ENCODE measurements at regions not wholly inside any gene's neighbourhood (a gene's known extent, or its start where the extent isn't known, plus 50 kb on each side); places are given as distances from the start of the nearest gene placed in this dataset.

DNA sequence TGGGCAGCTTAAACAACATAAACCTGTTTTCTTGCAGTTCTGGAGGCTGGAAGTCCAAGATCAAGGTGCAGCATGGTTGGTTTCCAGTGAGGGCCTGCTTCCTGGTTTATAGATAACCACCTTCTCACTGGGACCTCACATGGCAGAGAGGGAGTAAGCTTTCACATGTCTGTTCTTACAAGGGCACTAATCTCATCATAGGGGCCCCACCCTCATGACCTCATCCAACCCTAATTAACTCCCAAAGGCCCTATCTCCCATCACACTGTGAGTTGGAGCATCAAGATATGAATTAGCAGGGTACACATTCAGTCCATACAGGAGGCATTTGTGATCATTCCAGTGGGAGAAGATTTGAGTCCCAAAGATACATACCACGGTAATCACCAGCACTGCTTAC, 50.5 kb upstream of the GRIN2A start:
- Histone ChIP-seq H3K4me1 (peaks cover 12 to 24% (median 20%) of the 10 kb centered on the region in 10 experiments; a peak in 19 of 20 replicates), H3K9me3 (replicated peaks in 1 of 11) (peaks cover 19 to 25% (median 21%) of the 10 kb centered on the region in 11 experiments; a peak in 21 of 22 replicates), H3K27ac (no peak overlapping the region), H4K20me1 (no peaks in the 10 kb centered on the region), H3K27me3 (no peaks in the 10 kb centered on the region), H3K4me3 (no peak overlapping the region), H3K36me3 (no peaks in the 10 kb centered on the region), H3K4me2 (no peak overlapping the region), H3K9ac (no peak overlapping the region)
- no peak for TF ChIP-seq Cebpa-rat (IDR thresholded peaks at IDR 0.05)

GRCh38 chr16:10239640-10240039, 57.4 kb upstream of the GRIN2A start:
- Histone ChIP-seq H3K27ac (no peak overlapping the region), H4K20me1 (no peaks in the 10 kb centered on the region), H3K4me2 (no peak overlapping the region), H3K9me3 (replicated peaks in 1 of 11) (no peaks in the 10 kb centered on the region), H3K4me3 (no peak overlapping the region), H3K9ac (no peak overlapping the region), H3K27me3 (no peaks in the 10 kb centered on the region), H3K36me3 (no peaks in the 10 kb centered on the region), H3K4me1 (peaks cover 15 to 27% (median 18%) of the 10 kb centered on the region in 10 experiments)
- no peak for TF ChIP-seq Cebpa-rat (IDR thresholded peaks at IDR 0.05)

DNA sequence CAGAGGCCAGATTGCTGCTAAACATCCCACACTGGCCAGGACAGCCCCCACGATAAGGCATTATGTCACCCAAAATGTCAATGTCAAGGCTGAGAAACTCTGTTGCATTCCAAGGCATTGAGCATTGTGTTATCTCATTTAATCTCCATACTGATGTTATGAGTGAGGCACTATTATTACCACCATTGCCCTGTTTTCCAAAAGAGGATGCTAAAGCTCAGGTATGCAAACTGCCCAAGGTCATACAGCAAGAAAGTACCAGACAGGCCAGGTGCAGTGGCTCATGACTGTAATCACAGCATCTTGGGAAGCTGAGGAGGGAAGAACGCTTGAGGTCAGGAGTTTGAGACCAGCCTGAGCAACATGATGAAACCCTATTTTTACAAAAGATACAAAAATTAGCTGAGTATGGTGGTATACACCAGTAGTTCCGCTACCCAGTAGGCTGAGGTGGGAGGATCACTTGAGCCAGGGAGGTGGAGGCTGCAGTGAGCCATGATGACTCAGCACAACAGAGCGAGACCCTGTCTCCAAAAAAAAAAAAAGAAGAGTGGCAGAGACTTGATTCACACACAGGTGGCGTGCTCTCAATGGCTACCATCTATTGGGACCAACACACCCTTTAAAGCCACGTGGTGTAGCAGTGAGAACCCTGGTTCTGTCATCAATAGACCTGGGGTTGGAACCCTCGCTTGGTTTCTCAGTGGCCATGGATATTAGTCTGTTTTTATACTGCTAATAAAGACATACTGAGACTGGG, 58.8 kb upstream of the GRIN2A start:
- no peak overlapping the region for H3K4me3 ChIP-seq
- H3K36me3 ChIP-seq = no peaks in the 10 kb centered on the region
- no peak for TF ChIP-seq Cebpa-rat (IDR thresholded peaks at IDR 0.05)
- no peaks in the 10 kb centered on the region for H4K20me1 ChIP-seq
- no peaks in the 10 kb centered on the region for H3K27me3 ChIP-seq
- peak overlapping the region in 3 of 11 experiments; percentile 48 to 56 (median 55); a peak in 6 of 22 replicates for H3K4me2 ChIP-seq
- H3K27ac ChIP-seq = no peak overlapping the region
- H3K4me1 ChIP-seq = peaks cover 15 to 27% (median 18%) of the 10 kb centered on the region in 10 experiments
- H3K9me3 ChIP-seq (replicated peaks in 1 of 11) = no peaks in the 10 kb centered on the region
- no peak overlapping the region for H3K9ac ChIP-seq

DNA sequence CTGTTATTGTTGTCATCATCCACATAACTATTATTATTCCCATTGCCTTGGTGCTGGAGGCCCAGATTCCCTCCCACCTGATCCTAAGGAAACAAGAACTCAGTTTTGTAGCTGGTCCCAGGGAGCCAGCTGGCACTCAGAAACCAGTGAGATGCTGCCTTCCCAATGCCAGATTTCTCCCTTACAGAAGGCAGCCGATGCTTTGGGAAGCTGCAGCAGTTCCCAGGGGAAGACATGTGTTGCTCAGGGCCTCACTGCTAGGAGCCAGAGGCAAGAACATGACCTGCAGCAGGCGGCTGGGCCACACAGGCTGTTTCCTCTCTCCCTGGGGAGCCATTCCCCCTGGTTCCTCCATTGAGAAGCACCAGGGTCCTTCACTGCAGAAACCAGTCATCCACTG, 59.9 kb upstream of the GRIN2A start:
- no peak for TF ChIP-seq Cebpa-rat (IDR thresholded peaks at IDR 0.05)
- H3K9ac ChIP-seq = no peak overlapping the region
- no peaks in the 10 kb centered on the region for H4K20me1 ChIP-seq
- H3K4me1 ChIP-seq = peaks cover 15 to 27% (median 18%) of the 10 kb centered on the region in 10 experiments
- H3K4me3 ChIP-seq = no peak overlapping the region
- H3K27me3 ChIP-seq = no peaks in the 10 kb centered on the region
- H3K9me3 ChIP-seq (replicated peaks in 1 of 11) = no peaks in the 10 kb centered on the region
- no peaks in the 10 kb centered on the region for H3K36me3 ChIP-seq
- peak overlapping the region; percentile 38 to 69 (median 55) for H3K4me2 ChIP-seq
- no peak overlapping the region for H3K27ac ChIP-seq

- H3K36me3 ChIP-seq = no peaks in the 10 kb centered on the region
Measured at GRCh38 chr16:10242916-10243315, 60.7 kb upstream of the GRIN2A start.

GRCh38 chr16:10245002-10245401, 62.8 kb upstream of the GRIN2A start:
- Histone ChIP-seq H3K4me2 (no peak overlapping the region), H3K4me3 (no peak overlapping the region), H3K27me3 (no peaks in the 10 kb centered on the region), H4K20me1 (no peaks in the 10 kb centered on the region), H3K9ac (no peak overlapping the region), H3K4me1 (peaks cover 15 to 28% (median 18%) of the 10 kb centered on the region in 10 experiments), H3K36me3 (no peaks in the 10 kb centered on the region), H3K27ac (no peak overlapping the region), H3K9me3 (replicated peaks in 1 of 11) (no peaks in the 10 kb centered on the region)
- TF ChIP-seq Cebpa-rat (IDR thresholded peaks at IDR 0.05) = no peak

More at GRCh38 chr16:10242916-10243315, 60.7 kb upstream of the GRIN2A start:
- H3K9me3 ChIP-seq (replicated peaks in 1 of 11) = no peaks in the 10 kb centered on the region
- H3K4me1 ChIP-seq = peaks cover 15 to 27% (median 18%) of the 10 kb centered on the region in 10 experiments
- no peak overlapping the region for H3K27ac ChIP-seq
- no peaks in the 10 kb centered on the region for H4K20me1 ChIP-seq
- no peak for TF ChIP-seq Cebpa-rat (IDR thresholded peaks at IDR 0.05)
- H3K4me3 ChIP-seq = no peak overlapping the region
- no peaks in the 10 kb centered on the region for H3K27me3 ChIP-seq
- H3K9ac ChIP-seq = no peak overlapping the region
- H3K4me2 ChIP-seq = peak overlapping the region; percentile 38 to 69 (median 55); a peak in 19 of 22 replicates

DNA sequence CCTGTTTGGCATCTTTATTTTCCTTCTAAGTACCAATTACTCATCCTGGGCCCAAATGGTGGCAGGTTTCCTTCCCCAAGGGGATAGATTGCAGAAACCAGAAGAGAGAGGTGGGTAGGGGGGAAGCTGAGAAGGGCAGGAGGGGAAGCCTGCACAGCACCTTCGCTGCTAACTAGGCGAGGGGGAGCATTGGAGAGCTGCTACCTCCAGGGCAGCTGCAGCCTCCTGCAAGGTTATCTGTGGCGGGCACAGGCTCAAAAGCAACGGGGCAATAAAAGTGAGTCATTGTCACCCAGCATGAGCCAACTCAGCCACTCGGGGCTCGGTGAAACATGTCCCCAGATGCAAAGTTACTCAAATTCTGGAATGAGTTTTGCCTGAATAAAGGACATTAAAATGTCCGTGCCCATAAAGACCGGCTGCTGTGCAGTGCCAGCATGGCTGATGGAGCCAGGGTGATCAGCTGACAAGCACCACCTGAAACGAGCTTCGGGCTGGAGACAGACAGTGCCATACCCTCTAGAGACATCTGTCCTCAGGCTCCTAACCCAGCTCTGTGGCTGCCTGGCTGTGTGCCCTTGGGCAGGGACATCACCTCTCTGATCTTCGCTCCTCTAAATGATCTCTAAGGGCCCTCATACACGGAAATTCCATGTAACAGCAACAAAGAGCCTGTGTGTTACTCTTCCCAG, 68.1 kb upstream of the GRIN2A start:
- no peak overlapping the region for H3K27ac ChIP-seq
- H3K9ac ChIP-seq = no peak overlapping the region
- H3K4me2 ChIP-seq = no peak overlapping the region
- H3K27me3 ChIP-seq = no peaks in the 10 kb centered on the region
- peaks cover 0 to 16% (median 6%) of the 10 kb centered on the region in 10 experiments; a peak in 8 of 20 replicates for H3K4me1 ChIP-seq
- no peak overlapping the region for H3K4me3 ChIP-seq
- no peak for TF ChIP-seq Cebpa-rat (IDR thresholded peaks at IDR 0.05)
- no peaks in the 10 kb centered on the region for H3K9me3 ChIP-seq (replicated peaks in 1 of 11)
- H4K20me1 ChIP-seq = no peaks in the 10 kb centered on the region
- H3K36me3 ChIP-seq = no peaks in the 10 kb centered on the region

DNA sequence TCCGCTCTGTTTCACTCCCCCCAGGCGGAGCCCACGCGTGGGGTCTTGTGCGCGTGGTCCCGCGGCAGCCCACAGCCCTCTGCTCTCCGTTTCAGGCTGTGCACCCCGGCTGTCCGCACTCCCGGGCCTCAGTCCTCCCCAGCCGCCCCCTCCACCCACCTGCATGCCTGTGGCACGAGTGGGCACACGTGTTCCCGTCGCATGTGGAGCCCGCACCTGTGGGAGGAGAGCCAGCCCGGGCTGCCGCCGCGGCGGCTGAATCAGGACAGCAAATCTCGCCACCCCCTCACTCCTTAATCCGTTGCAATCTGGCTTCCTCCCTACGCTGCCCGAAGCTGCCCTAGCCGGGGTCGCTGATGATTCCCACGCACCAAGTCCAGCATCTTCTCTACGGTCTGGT, 69.9 kb upstream of the GRIN2A start:
- TF ChIP-seq Cebpa-rat (IDR thresholded peaks at IDR 0.05) = no peak
- Histone ChIP-seq H3K27ac (no peak overlapping the region), H3K4me2 (no peak overlapping the region), H3K27me3 (no peaks in the 10 kb centered on the region), H3K4me3 (no peak overlapping the region), H4K20me1 (no peaks in the 10 kb centered on the region), H3K9me3 (replicated peaks in 1 of 11) (no peaks in the 10 kb centered on the region), H3K9ac (no peak overlapping the region), H3K36me3 (no peaks in the 10 kb centered on the region), H3K4me1 (peaks cover 0 to 32% (median 21%) of the 10 kb centered on the region in 10 experiments; a peak in 15 of 20 replicates)

DNA sequence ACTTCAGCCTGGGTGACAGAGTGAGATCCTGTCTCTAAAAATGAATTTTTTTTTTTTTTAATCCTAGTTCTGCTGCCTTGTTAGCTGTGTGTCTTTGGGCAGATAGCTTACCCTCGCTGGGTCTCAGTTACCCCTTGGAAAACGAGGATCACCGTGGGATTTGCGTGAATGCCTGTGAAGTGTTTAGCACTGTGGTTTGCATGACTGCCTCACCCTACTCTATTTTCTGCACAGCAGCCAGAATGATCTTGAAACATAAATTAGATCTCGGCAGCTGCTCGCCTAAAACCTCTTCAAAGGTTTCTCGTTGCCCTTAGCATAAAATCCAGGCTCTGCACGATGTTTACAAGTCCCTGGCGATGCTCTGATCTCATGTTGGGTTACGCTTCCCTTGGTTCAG, 71.2 kb upstream of the GRIN2A start:
- peak overlapping the region in 4 of 11 experiments; percentile 15 to 26 (median 20); a peak in 4 of 22 replicates for H3K4me2 ChIP-seq
- H3K4me3 ChIP-seq = no peak overlapping the region
- no peaks in the 10 kb centered on the region for H4K20me1 ChIP-seq
- no peak overlapping the region for H3K27ac ChIP-seq
- no peak for TF ChIP-seq Cebpa-rat (IDR thresholded peaks at IDR 0.05)
- no peaks in the 10 kb centered on the region for H3K9me3 ChIP-seq (replicated peaks in 1 of 11)
- peak overlapping the region in 1 of 11 experiments; percentile 28; a peak in 1 of 22 replicates for H3K9ac ChIP-seq
- peaks cover 0 to 38% (median 26%) of the 10 kb centered on the region in 10 experiments; a peak in 15 of 20 replicates for H3K4me1 ChIP-seq
- no peaks in the 10 kb centered on the region for H3K36me3 ChIP-seq
- no peaks in the 10 kb centered on the region for H3K27me3 ChIP-seq

Measured in BLaER1 treated with 17β-estradiol and CSF1 and Interleukin-3, amounts not matched to agents 10 nM and 100 nM (cell line).